Stimulated activated CD4-positive, alpha-beta T cell treated with anti-CD3 and anti-CD28 coated beads, Interleukin-4, amount 100 ng/mL, for 4 hours (primary cell): ENCODE measurements at regions not wholly inside any gene's neighbourhood (a gene's known extent, or its start where the extent isn't known, plus 50 kb on each side); places are given as distances from the start of the nearest gene placed in this dataset.
"Not testable (repeated sequence)": the region's sequence is repeated elsewhere in the genome, so short reads cannot be mapped to it uniquely, and the experiment has no call there.

Experiments used
- DNase-seq, 2 experiments: peaks; one replicate each; pipeline ENCODE4 v3.0.0-alpha.2; 2020

- DNase-seq = no peak
Measured at GRCh38 chr17:33862772-33863602, 392.1 kb upstream of the CCL2 start.

GRCh38 chr17:33864758-33865229 is 390.3 kb upstream of the CCL2 start:
- DNase-seq = no peak

DNA sequence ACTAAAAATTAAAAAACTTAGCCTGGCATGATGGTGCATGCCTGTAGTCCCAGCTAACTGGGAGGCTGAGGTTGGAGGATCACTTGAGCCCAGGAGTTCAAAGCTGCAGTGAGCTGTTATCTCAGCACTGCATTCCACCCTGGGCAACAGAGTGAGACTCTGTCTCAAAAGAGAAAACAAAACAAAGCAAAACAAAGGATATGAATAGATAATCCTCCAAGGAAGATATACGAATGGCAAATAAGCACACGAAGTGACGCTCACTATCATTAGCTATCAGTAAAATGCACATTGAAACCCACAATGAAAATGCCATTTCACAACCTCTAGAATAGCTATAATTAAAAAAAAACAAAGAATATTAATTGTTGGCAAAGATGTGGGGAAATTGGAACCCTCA is 386.2 kb upstream of the CCL2 start:
- DNase-seq = no peak

- no peak for DNase-seq
Measured at GRCh38 chr17:33870936-33871335, 384.1 kb upstream of the CCL2 start.

DNA sequence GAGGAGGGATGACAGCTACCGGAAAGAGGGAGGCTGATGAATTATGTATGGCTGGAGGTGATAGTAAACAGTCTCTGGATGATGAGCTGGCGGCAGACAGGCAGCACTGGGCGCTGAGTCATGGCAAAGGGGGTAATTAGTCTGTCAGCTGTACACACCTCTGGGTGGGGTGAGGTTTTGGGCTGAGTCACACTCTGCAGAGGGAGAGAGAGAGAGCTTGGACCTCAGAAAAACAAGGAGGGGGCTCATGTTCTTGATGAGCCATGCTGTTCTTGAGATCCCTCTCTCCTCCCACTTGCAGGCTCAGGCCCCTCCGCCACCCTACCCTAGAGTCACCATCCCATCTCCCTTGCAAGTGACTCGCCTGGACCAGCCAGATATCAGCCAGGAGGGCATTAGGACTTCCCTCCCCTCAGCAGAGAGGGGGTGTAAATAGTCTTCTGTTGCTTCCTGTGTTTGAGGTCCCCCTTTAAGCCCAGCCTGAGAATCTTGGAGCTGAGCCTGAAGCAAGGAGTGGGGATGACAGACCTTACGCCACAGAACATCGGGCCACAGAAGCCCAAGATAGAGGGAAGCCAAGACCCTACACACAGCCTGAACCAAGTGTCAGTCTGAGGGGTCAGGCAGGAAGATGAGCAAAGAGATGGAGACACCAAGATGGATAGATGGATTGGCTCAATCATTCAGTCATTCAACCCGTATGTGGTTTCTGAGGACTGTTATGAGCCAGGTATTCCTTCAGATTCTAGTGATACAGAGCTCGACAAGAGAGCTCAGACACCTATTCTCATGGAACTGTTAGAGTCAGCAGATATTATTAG is 383.2 kb upstream of the CCL2 start:
- DNase-seq = no peak

DNA sequence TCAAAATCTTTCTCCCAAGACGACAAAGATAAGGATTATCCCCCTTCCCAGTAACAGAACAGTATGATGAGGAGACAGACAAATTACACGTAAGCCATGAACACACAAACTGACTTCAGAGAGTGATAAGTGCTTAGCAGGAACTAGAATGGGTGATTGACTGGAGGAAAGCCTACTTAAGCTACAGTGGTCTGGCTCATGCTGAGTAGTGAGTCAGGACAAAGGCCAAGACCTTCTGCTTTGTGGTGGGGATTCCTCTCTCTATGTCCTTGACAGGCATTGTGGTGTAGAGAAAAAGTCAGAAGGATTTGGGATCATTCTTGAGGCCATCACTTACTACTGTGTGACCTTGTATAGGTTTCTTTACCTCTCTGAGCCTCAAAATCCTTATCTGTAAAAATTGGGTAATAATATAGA is 381.9 kb upstream of the CCL2 start:
- no peak for DNase-seq

- no peak for DNase-seq
Measured at GRCh38 chr17:33874617-33875060, 380.4 kb upstream of the CCL2 start.

GRCh38 chr17:33875973-33876372 is 379.1 kb upstream of the CCL2 start:
- no peak for DNase-seq

DNA sequence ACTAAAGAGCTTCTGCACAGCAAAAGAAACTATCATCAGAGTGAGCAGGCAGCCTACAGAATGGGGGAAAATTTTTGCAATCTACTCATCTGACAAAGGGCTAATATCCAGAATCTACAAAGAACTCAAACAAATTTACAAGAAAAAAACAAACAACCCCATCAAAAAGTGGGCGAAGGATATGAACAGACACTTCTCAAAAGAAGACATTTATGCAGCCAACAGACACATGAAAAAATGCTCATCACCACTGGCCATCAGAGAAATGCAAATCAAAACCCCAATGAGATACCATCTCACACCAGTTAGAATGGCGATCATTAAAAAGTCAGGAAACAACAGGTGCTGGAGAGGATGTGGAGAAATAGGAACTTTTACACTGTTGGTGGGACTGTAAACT is 372.8 kb upstream of the CCL2 start:
- DNase-seq = not testable (repeated sequence)

DNA sequence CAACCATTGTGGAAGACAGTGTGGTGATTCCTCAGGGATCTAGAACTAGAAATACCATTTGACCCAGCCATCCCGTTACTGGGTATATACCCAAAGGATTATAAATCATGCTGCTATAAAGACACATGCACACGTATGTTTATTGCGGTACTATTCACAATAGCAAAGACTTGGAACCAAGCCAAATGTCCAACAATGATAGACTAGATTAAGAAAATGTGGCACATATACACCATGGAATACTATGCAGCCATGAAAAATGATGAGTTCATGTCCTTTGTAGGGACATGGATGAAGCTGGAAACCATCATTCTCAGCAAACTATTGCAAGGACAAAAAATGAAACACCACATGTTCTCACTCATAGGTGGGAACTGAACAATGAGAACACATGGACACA is 372.4 kb upstream of the CCL2 start:
- DNase-seq = not testable (repeated sequence)

- no peak for DNase-seq
Measured at GRCh38 chr17:33888455-33888854, 366.6 kb upstream of the CCL2 start.

DNA sequence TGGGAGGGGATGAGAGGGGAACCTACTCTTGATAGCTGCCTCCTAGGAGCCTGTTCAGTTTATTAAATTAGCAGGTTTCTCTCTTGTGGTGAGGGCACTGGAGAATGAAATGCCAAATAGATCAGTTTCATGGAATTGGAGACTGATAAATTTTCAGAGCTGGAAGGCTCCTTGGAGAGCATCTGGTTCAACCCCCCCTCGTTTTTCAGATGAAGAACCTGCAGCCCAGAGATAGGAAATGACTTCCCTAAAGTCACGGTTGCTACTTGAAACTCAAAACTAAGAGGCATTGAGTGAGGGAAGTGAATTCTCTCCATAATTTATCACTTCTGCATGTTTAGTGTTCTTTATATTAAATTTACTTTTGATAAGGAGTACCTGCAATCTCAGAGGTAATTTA is 366.0 kb upstream of the CCL2 start:
- no peak for DNase-seq

DNA sequence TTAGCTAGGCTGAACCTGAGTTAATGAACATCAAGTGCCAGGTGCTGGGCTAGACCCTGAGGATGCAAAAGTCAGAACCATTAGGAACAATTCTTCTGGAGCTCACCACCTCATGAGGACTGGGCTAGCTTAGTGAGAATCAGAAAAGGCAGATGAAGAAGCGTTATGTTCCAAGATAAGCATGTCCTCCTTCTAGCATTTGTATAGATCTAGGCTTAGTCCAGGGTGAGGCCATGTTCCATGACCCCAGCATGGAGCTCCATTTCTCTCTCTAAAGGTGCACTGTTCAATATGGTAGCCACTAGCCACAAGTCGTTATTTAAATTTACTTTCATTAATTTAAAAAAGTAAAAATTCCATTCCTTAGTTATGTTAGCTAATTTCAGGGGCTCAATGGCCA is 365.3 kb upstream of the CCL2 start:
- no peak for DNase-seq

GRCh38 chr17:33892717-33893591 is 362.1 kb upstream of the CCL2 start:
- no peak for DNase-seq

DNA sequence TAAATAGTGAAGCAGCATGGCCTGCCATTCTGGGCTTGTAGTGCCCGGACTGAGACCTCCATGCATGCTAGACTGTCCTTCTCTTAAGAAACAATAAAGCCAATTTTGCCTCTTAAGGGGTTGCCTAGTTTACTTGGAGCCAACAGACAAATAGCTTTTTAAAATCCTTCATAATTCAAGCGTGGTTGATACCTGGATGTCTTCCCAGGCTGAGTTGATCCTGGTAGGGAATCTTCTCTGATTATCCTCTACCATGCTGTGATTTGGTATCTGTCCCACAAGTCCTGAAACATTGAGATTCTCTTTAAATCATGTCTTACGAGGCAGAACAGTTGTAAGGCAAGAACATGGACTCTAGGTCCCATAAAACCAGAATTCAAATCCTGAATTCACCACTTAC is 359.6 kb upstream of the CCL2 start:
- no peak for DNase-seq

DNA sequence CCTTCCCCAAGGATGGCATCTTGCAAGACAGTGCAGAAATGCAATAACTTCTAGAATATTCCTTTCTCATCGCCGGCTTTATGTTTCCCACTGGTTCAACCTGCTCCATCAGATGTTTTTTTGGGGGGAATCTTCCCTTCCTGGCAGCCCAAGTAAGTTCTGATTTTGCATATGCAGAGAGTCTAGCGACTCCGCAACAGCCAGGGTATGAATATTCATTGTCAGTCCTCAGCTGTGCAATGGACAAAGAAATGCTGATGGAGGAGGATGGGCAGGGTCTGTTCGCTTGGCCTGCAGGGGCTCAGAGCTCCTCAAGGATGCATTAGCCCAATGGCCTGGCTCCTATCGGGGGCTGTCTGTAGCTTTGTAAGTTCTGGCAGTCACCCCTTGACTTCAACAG is 358.8 kb upstream of the CCL2 start:
- DNase-seq = no peak

- DNase-seq = no peak
Measured at GRCh38 chr17:33901085-33901484, 354.0 kb upstream of the CCL2 start.

DNA sequence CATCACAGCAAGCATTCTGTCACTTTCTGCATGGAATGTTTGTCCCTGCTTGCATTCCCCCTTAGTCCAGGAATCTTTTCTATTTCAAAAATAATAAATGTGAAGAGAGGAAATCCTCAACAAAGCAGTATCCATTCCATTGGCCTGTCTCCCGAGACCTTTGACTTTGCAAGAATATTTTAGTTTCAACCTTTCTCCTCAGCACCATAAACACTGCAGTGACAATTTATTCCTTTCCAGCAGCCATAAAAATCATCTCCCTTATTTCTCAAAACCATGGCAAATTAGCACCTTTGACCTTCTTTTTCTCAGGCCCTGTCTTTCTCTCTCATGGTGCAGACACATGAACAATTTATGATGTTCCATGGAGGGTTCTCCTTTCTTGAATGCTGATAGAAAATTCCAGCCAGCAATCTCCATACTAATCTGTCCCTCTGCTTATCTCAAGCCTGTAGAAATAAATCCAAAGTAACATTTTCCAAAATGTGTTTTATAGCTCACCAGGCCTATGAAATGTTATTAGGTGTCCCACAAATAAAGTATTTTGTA is 352.1 kb upstream of the CCL2 start:
- DNase-seq = no peak

- DNase-seq = no peak
Measured at GRCh38 chr17:33904476-33904875, 350.6 kb upstream of the CCL2 start.

DNA sequence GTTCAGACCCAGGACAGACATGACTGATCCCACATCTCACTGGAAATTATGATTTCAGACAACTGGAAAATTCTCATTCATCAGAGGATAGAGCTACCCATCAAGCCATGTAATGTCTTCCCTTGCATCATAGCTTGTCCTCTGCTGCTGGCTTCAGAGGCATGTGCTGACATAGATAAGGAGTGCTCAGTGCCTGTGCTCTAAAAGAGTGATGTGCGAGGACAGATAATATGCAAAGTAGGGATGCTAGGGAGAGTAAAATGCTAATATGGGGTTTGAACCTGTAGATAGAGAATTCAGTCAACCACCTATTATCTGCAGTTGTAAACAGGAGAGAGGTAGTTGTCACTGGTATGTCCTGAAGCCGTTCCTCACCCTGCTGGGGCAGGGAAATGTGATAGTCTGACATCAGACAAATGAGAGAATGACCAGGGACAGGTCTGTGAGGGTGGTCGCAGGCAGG is 349.7 kb upstream of the CCL2 start:
- DNase-seq = no peak

GRCh38 chr17:33908363-33909064 is 346.6 kb upstream of the CCL2 start:
- no peak for DNase-seq
